Activated T-helper 17 cell treated with anti-CD3 and anti-CD28 coated beads, Interleukin-2, amount 50 U/mL, for 72 hours (primary cell): ENCODE measurements at regions not wholly inside any gene's neighbourhood (a gene's known extent, or its start where the extent isn't known, plus 50 kb on each side); places are given as distances from the start of the nearest gene placed in this dataset.
"Not testable (repeated sequence)": the region's sequence is repeated elsewhere in the genome, so short reads cannot be mapped to it uniquely, and the experiment has no call there.

Source experiments
- ATAC-seq: fragments of 150-1000 bp; cut with Tn5 transposase; replicated peaks from 2 replicates; pipeline ENCODE4 v1.10.0; 2021; ENCODE audit warnings: mild to moderate bottlenecking, moderate library complexity
- H3K27ac Mint-ChIP-seq: one replicate; pipeline ENCODE4 v1.8.0; 2022; ENCODE audit warnings: mixed read lengths
- H3K27me3 Mint-ChIP-seq: one replicate; pipeline ENCODE4 v1.8.0; 2022; ENCODE audit warnings: mixed read lengths
- H3K36me3 Mint-ChIP-seq: one replicate; pipeline ENCODE4 v1.8.0; 2022; ENCODE audit warnings: low read depth, mild to moderate bottlenecking, mixed read lengths
- H3K4me1 Mint-ChIP-seq: one replicate; pipeline ENCODE4 v1.8.0; 2022; ENCODE audit warnings: mixed read lengths
- H3K4me3 Mint-ChIP-seq: one replicate; pipeline ENCODE4 v1.8.0; 2022; ENCODE audit warnings: mild to moderate bottlenecking, mixed read lengths
- H3K9me3 Mint-ChIP-seq: one replicate; pipeline ENCODE4 v1.8.0; 2022; ENCODE audit warnings: mixed read lengths

DNA sequence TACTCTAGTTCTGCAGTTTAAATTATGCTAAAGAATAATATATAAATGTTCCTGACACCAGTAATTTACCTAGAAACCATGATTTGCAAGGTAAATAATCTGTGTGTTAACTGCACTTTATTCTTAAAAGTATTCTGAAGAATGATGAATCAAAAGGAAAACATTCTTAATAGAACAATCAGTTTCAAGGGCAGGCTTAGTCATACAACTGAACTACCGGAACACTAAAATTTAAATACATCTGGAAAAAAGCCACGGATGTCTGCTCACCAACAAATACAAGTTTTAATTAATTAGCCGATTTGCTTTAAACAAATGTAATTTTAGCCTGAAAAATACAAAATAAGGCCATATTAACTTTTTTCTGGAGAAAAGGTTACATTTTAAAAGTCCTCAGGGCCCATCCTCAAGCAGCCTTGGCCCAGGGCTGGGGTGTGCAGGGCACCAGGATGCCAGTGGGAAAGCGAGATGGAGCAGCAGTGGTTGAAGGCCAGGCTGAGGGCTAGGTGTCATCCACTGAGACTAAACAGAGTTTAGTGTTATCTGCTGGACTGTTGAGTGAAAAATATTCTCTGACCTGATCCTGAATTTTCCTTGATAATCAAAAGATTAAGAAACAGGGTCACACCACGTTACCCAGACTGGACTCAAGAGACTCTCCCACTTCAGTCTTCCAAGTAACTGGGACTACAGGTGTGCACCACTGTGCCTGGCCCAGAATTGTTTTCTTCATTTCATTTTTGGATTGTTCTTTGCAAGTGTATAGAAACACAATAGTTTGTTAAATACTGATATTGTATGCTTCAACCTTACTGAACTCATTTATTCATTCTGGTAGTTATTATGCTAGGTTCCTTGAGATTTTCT, 88.2 kb upstream of the DST start:
- Mint-ChIP-seq H3K36me3 (no peaks in the 10 kb centered on the region), H3K4me1 (no peaks in the 10 kb centered on the region), H3K9me3 (no peaks in the 10 kb centered on the region), H3K4me3 (no peak overlapping the region), H3K27ac (no peak overlapping the region), H3K27me3 (peaks cover 3% of the 10 kb centered on the region)
- ATAC-seq, result no peak

- Mint-ChIP-seq H3K27me3 (peaks cover 3% of the 10 kb centered on the region), H3K27ac (no peak overlapping the region), H3K9me3 (no peaks in the 10 kb centered on the region), H3K4me3 (no peak overlapping the region), H3K4me1 (no peaks in the 10 kb centered on the region), H3K36me3 (no peaks in the 10 kb centered on the region)
- no peak for ATAC-seq
Measured at GRCh38 chr6:56729719-56730118, 87.0 kb upstream of the DST start.

DNA sequence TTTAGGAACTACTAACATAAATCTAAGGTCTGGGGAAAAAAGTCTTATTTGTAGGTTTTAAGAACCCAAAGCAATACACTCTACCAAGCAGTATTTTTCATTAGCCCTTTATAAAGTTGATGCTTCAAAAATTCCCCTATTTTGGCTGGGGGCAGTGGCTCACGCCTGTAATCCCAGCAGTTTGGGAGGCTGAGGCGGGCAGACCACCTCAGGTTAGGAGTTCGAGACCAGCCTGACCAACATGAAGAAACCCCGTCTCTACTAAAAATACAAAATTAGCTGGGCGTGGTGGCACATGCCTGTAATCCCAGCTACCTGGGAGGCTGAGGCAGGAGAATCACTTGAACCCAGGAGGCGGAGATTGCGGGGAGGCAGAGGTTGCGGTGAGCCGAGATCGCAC, 86.5 kb upstream of the DST start:
- H3K9me3 Mint-ChIP-seq, H3K27me3 Mint-ChIP-seq, ATAC-seq, H3K4me3 Mint-ChIP-seq, H3K27ac Mint-ChIP-seq, H3K4me1 Mint-ChIP-seq, H3K36me3 Mint-ChIP-seq: not testable (repeated sequence)

DNA sequence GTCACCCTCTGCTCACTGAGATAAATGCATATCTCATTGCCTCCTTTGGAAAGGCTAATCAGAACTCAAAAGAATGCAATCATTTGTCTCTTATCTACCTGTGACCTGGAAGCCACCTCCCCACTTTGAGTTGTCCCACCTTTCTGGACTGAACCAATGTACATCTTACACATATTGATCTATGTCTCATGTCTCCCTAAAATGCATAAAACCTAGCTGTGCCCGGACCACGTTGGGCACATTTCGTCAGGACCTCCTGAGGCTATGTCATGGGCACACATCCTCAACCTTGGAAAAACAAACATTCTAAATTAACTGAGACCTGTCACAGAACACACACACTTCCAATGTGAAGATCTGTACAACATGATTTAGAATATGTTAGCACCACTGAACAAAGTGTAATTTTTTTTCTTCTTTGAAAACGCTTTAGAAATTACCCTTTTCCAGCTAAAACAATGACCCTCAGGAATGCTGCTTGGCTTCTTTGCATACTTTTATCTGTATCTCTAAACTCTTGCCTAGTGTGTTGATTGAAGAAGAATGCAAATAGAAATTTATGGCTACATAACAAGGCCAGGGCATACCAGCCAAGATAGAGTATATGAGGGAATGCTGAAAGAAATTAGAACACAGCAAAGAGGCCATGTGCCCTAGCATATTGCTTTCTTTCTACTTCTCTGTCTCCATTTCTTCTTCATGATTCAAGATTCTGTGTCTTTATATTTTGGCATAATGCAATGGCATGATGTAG, 84.6 kb upstream of the DST start:
- Mint-ChIP-seq H3K27ac (no peak overlapping the region), H3K9me3 (no peaks in the 10 kb centered on the region), H3K27me3 (no peaks in the 10 kb centered on the region), H3K4me1 (no peaks in the 10 kb centered on the region), H3K4me3 (no peak overlapping the region), H3K36me3 (no peaks in the 10 kb centered on the region)
- no peak for ATAC-seq

DNA sequence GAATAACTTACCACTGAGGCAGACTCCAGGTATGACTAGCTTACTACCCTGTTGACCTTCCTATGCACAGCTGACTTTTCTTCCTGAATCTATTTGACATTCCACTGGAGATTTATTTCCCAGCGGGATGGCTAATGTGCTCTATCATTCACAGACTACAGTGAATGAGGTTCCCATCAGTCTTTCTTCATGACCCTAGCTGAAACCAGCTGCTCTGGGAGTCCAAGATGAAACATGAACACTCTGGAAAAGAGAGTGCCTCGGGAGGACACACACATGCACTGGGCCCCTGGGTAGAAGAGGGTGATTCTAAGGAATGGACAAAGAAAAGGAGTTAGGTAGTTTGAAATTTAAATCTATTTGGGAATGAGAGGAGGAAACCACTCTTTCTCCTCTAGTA, 82.6 kb upstream of the DST start:
- no peak overlapping the region for H3K27ac Mint-ChIP-seq
- H3K27me3 Mint-ChIP-seq, result no peaks in the 10 kb centered on the region
- no peaks in the 10 kb centered on the region for H3K9me3 Mint-ChIP-seq
- no peaks in the 10 kb centered on the region for H3K4me1 Mint-ChIP-seq
- no peak overlapping the region for H3K4me3 Mint-ChIP-seq
- no peaks in the 10 kb centered on the region for H3K36me3 Mint-ChIP-seq
- ATAC-seq, result no peak

DNA sequence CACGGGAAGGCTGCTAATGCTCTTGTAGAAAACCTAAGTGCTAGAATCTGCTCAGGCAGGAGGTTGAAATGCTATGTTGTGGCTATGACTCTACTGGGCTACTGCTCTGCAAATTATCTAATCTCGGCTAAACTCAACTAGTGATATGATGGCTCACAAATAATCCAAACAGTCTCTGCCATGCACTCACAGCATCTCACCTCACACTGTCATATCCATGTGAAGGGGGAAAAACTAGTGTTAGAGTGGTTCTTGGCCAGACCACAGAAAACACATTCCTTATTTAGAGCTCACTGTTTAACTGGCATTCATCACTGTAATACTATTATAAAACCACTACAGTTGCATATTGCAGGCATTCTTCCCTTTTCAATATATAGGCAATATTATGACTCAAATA, 81.8 kb upstream of the DST start:
- ATAC-seq, result no peak
- Mint-ChIP-seq H3K36me3 (no peaks in the 10 kb centered on the region), H3K4me3 (no peak overlapping the region), H3K9me3 (no peaks in the 10 kb centered on the region), H3K27ac (no peak overlapping the region), H3K4me1 (no peaks in the 10 kb centered on the region), H3K27me3 (no peaks in the 10 kb centered on the region)

GRCh38 chr6:56720882-56721281, 78.2 kb upstream of the DST start:
- Mint-ChIP-seq H3K4me3 (no peak overlapping the region), H3K36me3 (no peaks in the 10 kb centered on the region), H3K9me3 (no peaks in the 10 kb centered on the region), H3K4me1 (no peaks in the 10 kb centered on the region), H3K27ac (no peak overlapping the region), H3K27me3 (no peaks in the 10 kb centered on the region)
- ATAC-seq, result no peak

GRCh38 chr6:56720202-56720601, 77.5 kb upstream of the DST start:
- ATAC-seq, H3K4me1 Mint-ChIP-seq, H3K4me3 Mint-ChIP-seq, H3K27ac Mint-ChIP-seq, H3K27me3 Mint-ChIP-seq, H3K9me3 Mint-ChIP-seq, H3K36me3 Mint-ChIP-seq: not testable (repeated sequence)

- peak; percentile 23 for ATAC-seq
- H3K4me3 Mint-ChIP-seq, H3K27me3 Mint-ChIP-seq, H3K36me3 Mint-ChIP-seq, H3K4me1 Mint-ChIP-seq, H3K27ac Mint-ChIP-seq, H3K9me3 Mint-ChIP-seq: not testable (repeated sequence)
Measured at GRCh38 chr6:56719315-56720058, 76.8 kb upstream of the DST start.

DNA sequence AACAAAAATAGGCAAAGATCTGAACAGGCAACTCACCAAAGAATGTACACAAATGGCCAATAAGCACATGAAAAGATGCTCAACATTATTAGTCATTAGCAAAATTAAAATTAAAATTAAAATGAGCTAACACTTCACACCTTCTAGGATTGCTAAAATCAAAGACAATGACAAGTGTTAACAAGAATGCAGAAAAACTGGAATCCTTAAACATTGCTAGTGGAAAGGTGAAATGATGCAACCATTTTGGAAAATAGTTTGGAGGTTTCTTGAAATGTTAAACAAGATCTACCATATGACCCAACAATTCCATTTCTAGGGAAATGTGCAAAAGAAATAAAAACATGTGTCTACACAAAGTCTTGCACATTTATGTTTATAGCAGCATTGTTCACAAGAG, 75.5 kb upstream of the DST start:
- no peak for ATAC-seq
- Mint-ChIP-seq H3K36me3 (no peaks in the 10 kb centered on the region), H3K4me3 (no peak overlapping the region), H3K4me1 (no peaks in the 10 kb centered on the region), H3K27ac (no peak overlapping the region), H3K27me3 (no peaks in the 10 kb centered on the region), H3K9me3 (no peaks in the 10 kb centered on the region)

DNA sequence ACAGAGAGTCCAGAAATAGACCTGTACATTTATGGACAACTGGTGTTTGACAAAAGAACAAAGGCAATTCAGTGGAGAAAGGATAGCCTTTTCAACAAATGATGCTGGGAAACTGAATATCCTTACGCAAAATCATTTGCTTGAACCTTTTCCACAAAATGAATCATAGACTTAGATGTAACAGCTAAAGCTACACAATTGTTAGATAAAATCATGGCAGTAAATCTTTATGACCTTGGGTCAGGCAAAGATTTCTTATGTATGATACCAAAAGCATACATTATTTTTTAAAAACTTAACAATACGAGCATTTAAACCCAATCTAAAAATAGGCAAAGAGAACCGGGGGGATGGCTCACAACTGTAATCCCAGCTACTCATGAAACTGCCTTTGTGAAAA, 73.5 kb upstream of the DST start:
- H3K27ac Mint-ChIP-seq, result no peak overlapping the region
- no peaks in the 10 kb centered on the region for H3K9me3 Mint-ChIP-seq
- no peak for ATAC-seq
- H3K36me3 Mint-ChIP-seq, result no peaks in the 10 kb centered on the region
- H3K4me3 Mint-ChIP-seq, result no peak overlapping the region
- no peaks in the 10 kb centered on the region for H3K4me1 Mint-ChIP-seq
- no peaks in the 10 kb centered on the region for H3K27me3 Mint-ChIP-seq

DNA sequence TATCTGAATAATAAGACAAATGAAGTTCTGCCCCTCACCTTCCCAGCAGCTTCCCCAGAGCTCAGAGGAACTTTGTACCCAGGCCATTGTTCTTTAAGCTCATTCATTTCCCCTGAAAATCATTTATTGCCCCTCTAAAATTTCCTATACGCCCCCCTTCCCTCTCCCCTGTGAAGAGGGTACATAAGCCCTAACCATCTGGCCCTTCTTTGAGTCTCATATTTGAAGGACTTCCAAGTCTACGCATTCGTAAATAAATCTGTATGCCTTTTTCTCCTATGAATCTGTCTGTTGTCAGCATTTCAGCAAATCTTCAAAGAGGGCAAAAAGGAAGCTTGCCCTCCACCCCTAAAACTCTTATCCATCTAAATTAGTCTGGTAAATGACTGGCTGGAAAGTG, 73.1 kb upstream of the DST start:
- H3K9me3 Mint-ChIP-seq, result no peaks in the 10 kb centered on the region
- no peak overlapping the region for H3K4me3 Mint-ChIP-seq
- ATAC-seq, result no peak
- no peaks in the 10 kb centered on the region for H3K27me3 Mint-ChIP-seq
- no peak overlapping the region for H3K27ac Mint-ChIP-seq
- no peaks in the 10 kb centered on the region for H3K4me1 Mint-ChIP-seq
- H3K36me3 Mint-ChIP-seq, result no peaks in the 10 kb centered on the region

GRCh38 chr6:56714982-56715456, 72.3 kb upstream of the DST start:
- H3K4me1 Mint-ChIP-seq, result no peaks in the 10 kb centered on the region
- no peaks in the 10 kb centered on the region for H3K27me3 Mint-ChIP-seq
- H3K36me3 Mint-ChIP-seq, result no peaks in the 10 kb centered on the region
- no peaks in the 10 kb centered on the region for H3K9me3 Mint-ChIP-seq
- H3K27ac Mint-ChIP-seq, result no peak overlapping the region
- H3K4me3 Mint-ChIP-seq, result no peak overlapping the region
- ATAC-seq, result no peak

DNA sequence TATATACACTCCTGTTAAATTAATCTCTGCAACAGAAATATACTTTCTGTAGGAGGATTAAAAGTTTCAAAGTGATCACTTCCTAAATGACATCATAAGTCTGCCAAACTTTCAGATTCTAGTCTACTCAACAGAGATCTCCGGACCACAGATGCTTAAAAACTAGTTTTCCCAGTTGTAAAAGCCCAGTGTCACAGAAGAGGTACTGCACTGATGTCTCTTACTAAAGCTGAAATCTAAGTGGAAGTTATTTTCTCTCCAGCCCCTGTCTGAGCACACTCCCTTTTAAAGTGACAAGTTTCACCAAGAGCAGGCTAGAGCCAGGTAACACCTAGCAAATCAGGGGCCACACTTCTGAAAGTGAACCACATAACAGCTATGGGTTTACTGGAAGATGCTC, 71.6 kb upstream of the DST start:
- ATAC-seq, result no peak
- no peak overlapping the region for H3K4me3 Mint-ChIP-seq
- no peak overlapping the region for H3K27ac Mint-ChIP-seq
- H3K27me3 Mint-ChIP-seq, result no peaks in the 10 kb centered on the region
- H3K9me3 Mint-ChIP-seq, result no peaks in the 10 kb centered on the region
- H3K4me1 Mint-ChIP-seq, result no peaks in the 10 kb centered on the region
- H3K36me3 Mint-ChIP-seq, result no peaks in the 10 kb centered on the region

DNA sequence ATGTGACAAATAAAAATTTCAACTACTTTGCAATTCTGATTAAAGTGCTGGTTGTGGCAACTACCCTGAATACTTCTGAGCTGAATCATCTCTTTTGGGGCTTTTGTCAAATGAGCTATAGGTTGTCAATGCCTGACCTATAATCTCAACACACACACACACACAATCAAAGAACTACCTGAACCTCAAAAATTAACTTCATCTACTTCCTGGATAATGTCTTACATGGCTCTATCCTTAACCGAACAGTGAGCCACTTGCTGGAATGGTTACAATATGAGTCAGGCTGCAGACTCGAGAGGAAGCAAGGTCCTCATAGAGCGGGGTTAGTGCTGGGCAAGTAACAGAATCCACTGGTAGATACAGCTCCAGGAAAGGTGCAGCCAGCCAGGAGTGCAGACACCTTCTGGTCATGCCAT, 70.6 kb upstream of the DST start:
- Mint-ChIP-seq H3K4me3 (no peak overlapping the region), H3K27ac (no peak overlapping the region), H3K36me3 (no peaks in the 10 kb centered on the region), H3K27me3 (no peaks in the 10 kb centered on the region), H3K4me1 (no peaks in the 10 kb centered on the region), H3K9me3 (no peaks in the 10 kb centered on the region)
- ATAC-seq, result no peak
